PC-3 (cell line): ENCODE measurements at regions not wholly inside any gene's neighbourhood (a gene's known extent, or its start where the extent isn't known, plus 50 kb on each side); places are given as distances from the start of the nearest gene placed in this dataset.

Experiments
- CTCF ChIP-seq: fragments of 300-600 bp; sonication (generic); conservative IDR thresholded peaks from 2 replicates; pipeline ENCODE4 v1.5.1; 2017; ENCODE audit warnings: antibody characterized with exemption, low read depth, mild to moderate bottlenecking, low read length
- EZH2phosphoT487 ChIP-seq: fragments of 300-600 bp; sonication (generic); IDR thresholded peaks from 2 replicates; pipeline ENCODE4 v1.6.1; 2018; ENCODE audit warnings: mild to moderate bottlenecking, antibody characterized with exemption, low read length, borderline replicate concordance

- TF ChIP-seq EZH2phosphoT487 (no peak), CTCF (no peak)
These were observed 122.7 kb downstream of the ZNF518B start for GRCh38 chr4:10334506-10335028.
